ENCODE measurements at regions not wholly inside any gene's neighbourhood (a gene's known extent, or its start where the extent isn't known, plus 50 kb on each side); places are given as distances from the start of the nearest gene placed in this dataset.
"Not testable (repeated sequence)": the region's sequence is repeated elsewhere in the genome, so short reads cannot be mapped to it uniquely, and the experiment has no call there.

GRCh38 chr19:28358633-28359032, 854.3 kb downstream of the UQCRFS1 start:
- TF ChIP-seq CTCF (conservative IDR thresholded peaks at IDR 0.05; ENCODE audit: low read depth, low read length): no peak
- no peak overlapping the region for H3K4me3 ChIP-seq (ENCODE audit: low read depth, low read length)
- DNase-seq (ENCODE audit: low read depth): peak; percentile 30

DNA sequence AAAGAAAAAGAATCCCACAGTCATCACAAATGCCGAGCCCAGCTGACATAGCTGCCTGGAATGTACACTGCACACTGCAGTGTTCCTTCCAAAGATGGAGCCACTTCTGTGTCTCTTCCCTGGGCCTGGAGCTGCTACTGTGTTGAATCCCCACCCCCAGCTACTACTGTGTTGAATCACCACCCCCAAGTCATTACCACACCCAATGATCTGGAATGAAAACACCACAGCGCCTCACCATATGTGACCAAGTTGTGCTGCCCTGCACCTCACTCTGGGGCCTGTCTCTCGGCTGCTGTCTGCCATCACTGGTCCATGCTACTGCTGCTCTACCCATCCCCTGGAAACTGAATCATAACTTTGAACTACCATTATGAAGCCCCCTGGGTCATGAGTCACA, 861.2 kb downstream of the UQCRFS1 start:
- DNase-seq (ENCODE audit: low read depth): peak; percentile 8
- TF ChIP-seq CTCF (conservative IDR thresholded peaks at IDR 0.05; ENCODE audit: low read depth, low read length): no peak
- no peak overlapping the region for H3K4me3 ChIP-seq (ENCODE audit: low read depth, low read length)

DNA sequence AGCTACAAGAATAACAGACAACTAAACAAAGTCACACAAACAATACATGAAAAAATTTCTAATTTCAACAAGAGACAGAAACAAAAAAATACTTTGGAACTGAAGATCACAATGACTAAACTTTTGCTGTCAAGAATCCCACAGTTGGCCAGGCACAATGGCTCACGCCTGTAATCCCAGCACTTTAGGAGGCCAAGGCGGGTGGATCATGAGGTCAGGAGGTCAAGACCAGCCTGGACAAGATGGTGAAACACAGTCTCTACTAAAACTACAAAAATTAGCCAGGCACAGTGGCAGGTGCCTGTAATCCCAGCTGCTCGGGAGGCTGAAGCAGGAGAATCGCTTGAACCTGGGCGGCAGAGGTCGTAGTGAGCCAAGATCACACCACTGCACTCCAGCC, 861.6 kb downstream of the UQCRFS1 start:
- H3K4me3 ChIP-seq (ENCODE audit: low read depth, low read length); DNase-seq (ENCODE audit: low read depth): not testable (repeated sequence)

DNA sequence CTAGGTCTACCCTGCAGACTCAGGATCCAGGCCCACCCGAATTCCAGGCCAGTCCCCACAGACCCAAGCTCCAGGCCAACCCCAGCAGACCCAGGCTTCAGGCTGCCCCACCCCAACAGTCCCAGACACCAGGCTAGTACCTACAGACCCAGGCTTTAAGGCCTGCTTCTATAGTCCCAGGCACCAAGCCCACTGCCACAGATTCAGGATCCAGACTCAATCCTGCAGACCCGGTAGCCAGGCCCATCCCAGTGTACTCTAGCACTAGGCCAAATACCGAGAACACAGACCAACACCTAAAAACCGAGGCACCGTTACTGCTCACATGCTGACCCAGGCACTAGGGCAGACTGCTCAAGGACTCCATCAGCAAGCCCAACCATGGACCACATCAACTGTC, 862.3 kb downstream of the UQCRFS1 start:
- TF ChIP-seq CTCF (conservative IDR thresholded peaks at IDR 0.05; ENCODE audit: low read depth, low read length): no peak
- H3K4me3 ChIP-seq (ENCODE audit: low read depth, low read length): no peak overlapping the region
- no peak for DNase-seq (ENCODE audit: low read depth)

GRCh38 chr19:28350037-28350436, 862.9 kb downstream of the UQCRFS1 start:
- DNase-seq (ENCODE audit: low read depth): no peak
- no peak for TF ChIP-seq CTCF (conservative IDR thresholded peaks at IDR 0.05; ENCODE audit: low read depth, low read length)
- H3K4me3 ChIP-seq (ENCODE audit: low read depth, low read length): no peak overlapping the region

DNA sequence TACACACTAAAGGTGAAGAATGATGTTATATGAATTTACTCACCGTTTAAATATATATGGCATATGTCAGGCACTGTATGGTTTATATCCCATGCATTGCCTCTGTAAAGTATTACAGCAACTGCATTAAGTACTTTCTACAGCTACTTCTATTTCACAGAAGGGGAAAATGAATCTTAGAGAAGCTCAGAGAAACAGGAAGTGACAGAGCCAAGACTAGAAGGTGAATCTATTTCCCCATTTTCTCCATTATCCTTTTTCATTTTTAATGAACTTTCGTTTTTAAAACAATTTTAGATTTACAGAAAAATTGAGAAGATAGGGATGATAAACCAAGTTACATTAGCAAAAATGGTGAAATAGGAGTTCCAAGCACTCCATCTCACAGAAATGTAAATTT, 863.3 kb downstream of the UQCRFS1 start:
- no peak for TF ChIP-seq CTCF (conservative IDR thresholded peaks at IDR 0.05; ENCODE audit: low read depth, low read length)
- no peak for DNase-seq (ENCODE audit: low read depth)
- no peak overlapping the region for H3K4me3 ChIP-seq (ENCODE audit: low read depth, low read length)

- DNase-seq (ENCODE audit: low read depth): no peak
- TF ChIP-seq CTCF (conservative IDR thresholded peaks at IDR 0.05; ENCODE audit: low read depth, low read length): no peak
- H3K4me3 ChIP-seq (ENCODE audit: low read depth, low read length): no peak overlapping the region
Measured at GRCh38 chr19:28345811-28346210, 867.1 kb downstream of the UQCRFS1 start.

Data from choroid plexus epithelial cell (primary cell).